Neural cell (in vitro differentiated cells): ENCODE measurements at regions not wholly inside any gene's neighbourhood (a gene's known extent, or its start where the extent isn't known, plus 50 kb on each side); places are given as distances from the start of the nearest gene placed in this dataset.
A peak's percentile ranks its signal among the peaks of the same experiment; 100 is the strongest.

Experiments
- H2AFZ ChIP-seq: fragments of 200-600, 300-800 bp; sonication (generic), shearing (Covaris generic); 2 replicates; pipeline ENCODE4 v1.6.0; 2014; ENCODE audit warnings: low read depth, mild to moderate bottlenecking, antibody characterized with exemption, low read length, moderate library complexity
- H3F3A ChIP-seq: fragments of 200-600 bp; shearing (Covaris generic); 2 replicates; pipeline ENCODE4 v1.6.1; 2016; ENCODE audit warnings: mild to moderate bottlenecking, moderate library complexity, mixed read lengths, antibody characterized with exemption, low read length; ENCODE audit not compliant: insufficient read depth, poor library complexity, severe bottlenecking
- H3K27ac ChIP-seq: fragments of 200-600, 300-800 bp; sonication (generic), shearing (Covaris generic); 2 replicates; pipeline ENCODE4 v1.5.1; 2014; ENCODE audit warnings: mild to moderate bottlenecking, low read length, moderate library complexity
- H3K27me3 ChIP-seq: fragments of 300-800, 200-600 bp; sonication (generic), shearing (Covaris generic); 2 replicates; pipeline ENCODE4 v1.6.0; 2014; ENCODE audit warnings: mild to moderate bottlenecking, low read depth, low read length, moderate library complexity; ENCODE audit not compliant: insufficient read depth
- H3K36me3 ChIP-seq: fragments of 300-800, 200-600 bp; sonication (generic), shearing (Covaris generic); 2 replicates; pipeline ENCODE4 v1.5.1; 2014; ENCODE audit warnings: mild to moderate bottlenecking, antibody characterized with exemption, low read length, moderate library complexity; ENCODE audit not compliant: insufficient read depth
- H3K4me2 ChIP-seq: fragments of 300-800, 200-600 bp; sonication (generic), shearing (Covaris generic); 2 replicates; pipeline ENCODE4 v1.6.0; 2014; ENCODE audit warnings: mild to moderate bottlenecking, low read length
- H3K4me3 ChIP-seq: fragments of 300-800, 200-600 bp; sonication (generic), shearing (Covaris generic); 2 replicates; pipeline ENCODE4 v1.5.1; 2014; ENCODE audit warnings: mild to moderate bottlenecking, low read length, moderate library complexity
- H3K79me2 ChIP-seq: fragments of 200-600 bp; shearing (Covaris generic); replicated peaks from 2 replicates; pipeline ENCODE4 v1.6.0; 2014; ENCODE audit warnings: mild to moderate bottlenecking, low read length, moderate library complexity; ENCODE audit not compliant: insufficient read depth
- H3K9ac ChIP-seq: fragments of 300-800, 200-600 bp; sonication (generic), shearing (Covaris generic); 2 replicates; pipeline ENCODE4 v1.6.1; 2016; ENCODE audit warnings: mild to moderate bottlenecking, low read length, mixed read lengths
- H3K9me2 ChIP-seq: fragments of 200-600 bp; shearing (Covaris generic); 2 replicates; pipeline ENCODE4 v1.6.1; 2016; ENCODE audit warnings: mild to moderate bottlenecking, low read length, mixed read lengths; ENCODE audit not compliant: insufficient read depth
- H3K9me3 ChIP-seq: fragments of 200-600, 300-800 bp; sonication (generic), shearing (Covaris generic); 2 replicates; pipeline ENCODE4 v1.6.1; 2016; ENCODE audit warnings: mild to moderate bottlenecking, mixed run types, low read length, moderate library complexity, mixed read lengths
- H4K20me1 ChIP-seq: fragments of 200-600 bp; shearing (Covaris generic); 2 replicates; pipeline ENCODE4 v1.6.1; 2016; ENCODE audit warnings: mild to moderate bottlenecking, mixed run types; ENCODE audit not compliant: insufficient read depth
- CTCF ChIP-seq: fragments of 450-650 bp; IDR thresholded peaks from 2 replicates; pipeline ENCODE4 v1.5.1; 2014; ENCODE audit warnings: antibody characterized with exemption, mild to moderate bottlenecking, moderate library complexity; ENCODE audit not compliant: poor library complexity, severe bottlenecking
- EP300 ChIP-seq: fragments of 450-650 bp; conservative IDR thresholded peaks from 2 replicates; pipeline ENCODE4 v1.6.1; 2014; ENCODE audit warnings: antibody characterized with exemption, mild to moderate bottlenecking, moderate library complexity; ENCODE audit not compliant: poor library complexity, severe bottlenecking
- EZH2 ChIP-seq: fragments of 200-600, 300-800 bp; shearing (Covaris generic), sonication (generic); IDR thresholded peaks from 2 replicates; pipeline ENCODE4 v1.6.1; 2014; ENCODE audit warnings: antibody characterized with exemption, low read length, borderline replicate concordance, mild to moderate bottlenecking; ENCODE audit not compliant: insufficient read depth, poor library complexity, severe bottlenecking
- MXI1 ChIP-seq: fragments of 450-650 bp; conservative IDR thresholded peaks from 2 replicates; pipeline ENCODE4 v1.6.1; 2014; ENCODE audit warnings: antibody characterized with exemption, mild to moderate bottlenecking; ENCODE audit not compliant: poor library complexity, severe bottlenecking
- POLR2AphosphoS5 ChIP-seq: IDR thresholded peaks from 2 replicates; pipeline ENCODE4 v1.6.1; 2012
- RAD21 ChIP-seq: fragments of 450-650 bp; conservative IDR thresholded peaks from 2 replicates; pipeline ENCODE4 v1.6.1; 2014; ENCODE audit warnings: antibody characterized with exemption, mild to moderate bottlenecking, moderate library complexity
- REST ChIP-seq: IDR thresholded peaks from 2 replicates; pipeline ENCODE4 v1.6.1; 2012; ENCODE audit warnings: borderline replicate concordance
- SMC3 ChIP-seq: fragments of 450-650 bp; conservative IDR thresholded peaks from 2 replicates; pipeline ENCODE4 v1.6.1; 2014; ENCODE audit warnings: antibody characterized with exemption, mild to moderate bottlenecking, moderate library complexity; ENCODE audit not compliant: poor library complexity
- TAF1 ChIP-seq: IDR thresholded peaks from 2 replicates; pipeline ENCODE4 v1.6.1; 2012; ENCODE audit warnings: low read depth

GRCh38 chr9:120152295-120152694 is 427.7 kb downstream of the CDK5RAP2 start:
- no peak overlapping the region for H2AFZ ChIP-seq
- H3K4me3 ChIP-seq: peak overlapping the region; percentile 2
- H3K27me3 ChIP-seq: no peaks in the 10 kb centered on the region
- H3K9ac ChIP-seq: no peak overlapping the region
- no peaks in the 10 kb centered on the region for H3F3A ChIP-seq
- H3K27ac ChIP-seq: peak overlapping the region; percentile 33
- no peaks in the 10 kb centered on the region for H3K9me3 ChIP-seq
- no peaks in the 10 kb centered on the region for H4K20me1 ChIP-seq
- no peak for TF ChIP-seq SMC3
- TF ChIP-seq EP300: no peak
- no peak for TF ChIP-seq CTCF
- TF ChIP-seq RAD21: no peak
- TF ChIP-seq EZH2: no peak
- no peak for TF ChIP-seq MXI1
- no peak for TF ChIP-seq REST
- TF ChIP-seq POLR2AphosphoS5: no peak
- TF ChIP-seq TAF1: no peak
- no peaks in the 10 kb centered on the region for H3K36me3 ChIP-seq
- no peak overlapping the region for H3K4me2 ChIP-seq
- no peaks in the 10 kb centered on the region for H3K9me2 ChIP-seq
- H3K79me2 ChIP-seq: no peaks in the 10 kb centered on the region

GRCh38 chr9:120151806-120152205 is 428.2 kb downstream of the CDK5RAP2 start:
- Histone ChIP-seq H3K79me2 (no peaks in the 10 kb centered on the region), H3K27me3 (no peaks in the 10 kb centered on the region), H3F3A (no peaks in the 10 kb centered on the region), H3K9ac (no peak overlapping the region), H3K27ac (peak overlapping the region; percentile 33), H3K4me2 (no peak overlapping the region), H4K20me1 (no peaks in the 10 kb centered on the region), H2AFZ (peak overlapping the region; percentile 18), H3K4me3 (peak overlapping the region; percentile 2), H3K9me2 (no peaks in the 10 kb centered on the region), H3K36me3 (no peaks in the 10 kb centered on the region), H3K9me3 (no peaks in the 10 kb centered on the region)
- TF ChIP-seq EZH2 (no peak), SMC3 (no peak), EP300 (no peak)

- Histone ChIP-seq H3K27me3 (no peaks in the 10 kb centered on the region), H3K4me2 (no peak overlapping the region), H3K4me3 (no peak overlapping the region), H2AFZ (peak overlapping the region; percentile 18), H3K36me3 (no peaks in the 10 kb centered on the region), H3F3A (no peaks in the 10 kb centered on the region), H4K20me1 (no peaks in the 10 kb centered on the region), H3K9ac (no peak overlapping the region), H3K79me2 (no peaks in the 10 kb centered on the region), H3K27ac (no peak overlapping the region), H3K9me2 (no peaks in the 10 kb centered on the region), H3K9me3 (no peaks in the 10 kb centered on the region)
- TF ChIP-seq SMC3 (no peak), EZH2 (no peak), REST (no peak), RAD21 (no peak), CTCF (no peak), MXI1 (no peak), POLR2AphosphoS5 (no peak), EP300 (no peak), TAF1 (no peak)
These were observed 428.8 kb downstream of the CDK5RAP2 start for GRCh38 chr9:120151149-120151548.
